ENCODE measurements at regions not wholly inside any gene's neighbourhood (a gene's known extent, or its start where the extent isn't known, plus 50 kb on each side); places are given as distances from the start of the nearest gene placed in this dataset.

GRCh38 chr11:70757241-70757640, 358.9 kb downstream of the CTTN start:
- no peak for TF ChIP-seq CTCF (IDR thresholded peaks at IDR 0.05)
- 82% methylated on average over 8 of the region's 8 CpGs for WGBS (ENCODE audit: insufficient coverage)

GRCh38 chr11:70758206-70758605, 359.9 kb downstream of the CTTN start:
- WGBS (ENCODE audit: insufficient coverage), result 92% methylated on average over 20 of the region's 20 CpGs
- Mint-ChIP-seq H3K27ac (no peak overlapping the region), H3K36me3 (no peaks in the 10 kb centered on the region), H3K4me1 (no peaks in the 10 kb centered on the region), H3K27me3 (ENCODE audit: low read depth in 2 of 2) (peaks cover 2 to 10% of the 10 kb centered on the region in 2 donors), H3K4me3 (no peak overlapping the region), H3K9me3 (no peaks in the 10 kb centered on the region)
- Histone ChIP-seq H3K27me3 (ENCODE audit: control insufficient read depth, insufficient read depth, low read length) (peaks cover 2% of the 10 kb centered on the region), H3K36me3 (ENCODE audit: control insufficient read depth, insufficient read depth, low read length) (no peaks in the 10 kb centered on the region), H3K9me3 (ENCODE audit: control insufficient read depth, insufficient read depth, low read length) (no peaks in the 10 kb centered on the region), H3K4me1 (ENCODE audit: control insufficient read depth, insufficient read depth, low read length) (peaks cover 4% of the 10 kb centered on the region), H3K27ac (ENCODE audit: low read length) (no peak overlapping the region), H3K4me3 (ENCODE audit: low read length) (no peak overlapping the region)
- intact Hi-C loops (cut with micrococcal nuclease), result loop anchor here (5.0 kb wide), 1 partner anchor 841 kb away; no protein-coding TSS in a partner anchor
- no peak for DNase-seq
- no peak for ATAC-seq
- no peak for TF ChIP-seq CTCF (IDR thresholded peaks at IDR 0.05)

More at GRCh38 chr11:70757241-70757640, 358.9 kb downstream of the CTTN start:
- peaks cover 4% of the 10 kb centered on the region for H3K4me1 ChIP-seq (ENCODE audit: control insufficient read depth, insufficient read depth, low read length)
- no peaks in the 10 kb centered on the region for H3K36me3 ChIP-seq (ENCODE audit: control insufficient read depth, insufficient read depth, low read length)
- H3K9me3 ChIP-seq (ENCODE audit: control insufficient read depth, insufficient read depth, low read length), result no peaks in the 10 kb centered on the region
- no peaks in the 10 kb centered on the region for H3K4me1 Mint-ChIP-seq
- intact Hi-C loops (cut with micrococcal nuclease), result loop anchor here (5.0 kb wide), 1 partner anchor 840 kb away; no protein-coding TSS in a partner anchor
- no peaks in the 10 kb centered on the region for H3K36me3 Mint-ChIP-seq
- H3K9me3 Mint-ChIP-seq, result no peaks in the 10 kb centered on the region
- peaks cover 2 to 10% of the 10 kb centered on the region in 2 donors for H3K27me3 Mint-ChIP-seq (ENCODE audit: low read depth in 2 of 2)
- peaks cover 2% of the 10 kb centered on the region for H3K27me3 ChIP-seq (ENCODE audit: control insufficient read depth, insufficient read depth, low read length)
- no peak overlapping the region for H3K27ac ChIP-seq (ENCODE audit: low read length)
- no peak overlapping the region for H3K4me3 Mint-ChIP-seq
- DNase-seq (no peak), ATAC-seq (no peak)
- H3K4me3 ChIP-seq (ENCODE audit: low read length), result no peak overlapping the region
- H3K27ac Mint-ChIP-seq, result no peak overlapping the region

GRCh38 chr11:70759846-70760245, 361.5 kb downstream of the CTTN start:
- Mint-ChIP-seq H3K36me3 (no peaks in the 10 kb centered on the region), H3K4me1 (no peaks in the 10 kb centered on the region), H3K9me3 (no peaks in the 10 kb centered on the region), H3K27ac (no peak overlapping the region), H3K27me3 (ENCODE audit: low read depth in 2 of 2) (peaks cover 5 to 10% of the 10 kb centered on the region in 2 donors), H3K4me3 (no peak overlapping the region)
- no peak for TF ChIP-seq CTCF (IDR thresholded peaks at IDR 0.05)
- ATAC-seq (no peak), DNase-seq (no peak)
- Histone ChIP-seq H3K27ac (ENCODE audit: low read length) (no peak overlapping the region), H3K36me3 (ENCODE audit: control insufficient read depth, insufficient read depth, low read length) (no peaks in the 10 kb centered on the region), H3K4me1 (ENCODE audit: control insufficient read depth, insufficient read depth, low read length) (peaks cover 4% of the 10 kb centered on the region), H3K9me3 (ENCODE audit: control insufficient read depth, insufficient read depth, low read length) (no peaks in the 10 kb centered on the region), H3K27me3 (ENCODE audit: control insufficient read depth, insufficient read depth, low read length) (peaks cover 2% of the 10 kb centered on the region), H3K4me3 (ENCODE audit: low read length) (no peak overlapping the region)
- 96% methylated on average over 8 of the region's 8 CpGs for WGBS (ENCODE audit: insufficient coverage)
- intact Hi-C loops (cut with micrococcal nuclease), result loop anchor here (5.0 kb wide), 1 partner anchor 843 kb away; no protein-coding TSS in a partner anchor

GRCh38 chr11:70760416-70761020, 362.2 kb downstream of the CTTN start:
- no peak for TF ChIP-seq CTCF (IDR thresholded peaks at IDR 0.05)
- DNase-seq, result no peak
- no peaks in the 10 kb centered on the region for H3K36me3 Mint-ChIP-seq
- H3K27me3 Mint-ChIP-seq (ENCODE audit: low read depth in 2 of 2), result peaks cover 5 to 10% of the 10 kb centered on the region in 2 donors
- ATAC-seq, result no peak
- H3K4me3 Mint-ChIP-seq, result no peak overlapping the region
- H3K9me3 Mint-ChIP-seq, result no peaks in the 10 kb centered on the region
- H3K4me1 Mint-ChIP-seq, result no peaks in the 10 kb centered on the region
- WGBS (ENCODE audit: insufficient coverage), result 91% methylated on average over 9 of the region's 9 CpGs
- Histone ChIP-seq H3K27ac (ENCODE audit: low read length) (no peak overlapping the region), H3K4me3 (ENCODE audit: low read length) (no peak overlapping the region), H3K27me3 (ENCODE audit: control insufficient read depth, insufficient read depth, low read length) (peaks cover 2% of the 10 kb centered on the region), H3K4me1 (ENCODE audit: control insufficient read depth, insufficient read depth, low read length) (peaks cover 2% of the 10 kb centered on the region), H3K9me3 (ENCODE audit: control insufficient read depth, insufficient read depth, low read length) (no peaks in the 10 kb centered on the region), H3K36me3 (ENCODE audit: control insufficient read depth, insufficient read depth, low read length) (no peaks in the 10 kb centered on the region)
- no peak overlapping the region for H3K27ac Mint-ChIP-seq
- intact Hi-C loops (cut with micrococcal nuclease), result no loop called here
